ENCODE measurements at regions not wholly inside any gene's neighbourhood (a gene's known extent, or its start where the extent isn't known, plus 50 kb on each side); places are given as distances from the start of the nearest gene placed in this dataset.
"Not testable (repeated sequence)": the region's sequence is repeated elsewhere in the genome, so short reads cannot be mapped to it uniquely, and the experiment has no call there.

- DNase-seq (ENCODE audit: low read depth) = no peak
Measured at GRCh38 chr2:220550995-220551700, 923.7 kb downstream of the SLC4A3 start.

- DNase-seq (ENCODE audit: low read depth) = no peak
Measured at GRCh38 chr2:220552790-220553535, 925.5 kb downstream of the SLC4A3 start.

GRCh38 chr2:220555961-220556630, 928.7 kb downstream of the SLC4A3 start:
- no peak for DNase-seq (ENCODE audit: low read depth)

GRCh38 chr2:220556658-220557057, 929.2 kb downstream of the SLC4A3 start:
- no peak for DNase-seq (ENCODE audit: low read depth)

GRCh38 chr2:220560192-220560591, 932.8 kb downstream of the SLC4A3 start:
- DNase-seq (ENCODE audit: low read depth) = no peak

- no peak for DNase-seq (ENCODE audit: low read depth)
Measured at GRCh38 chr2:220562375-220563140, 935.1 kb downstream of the SLC4A3 start.

- DNase-seq (ENCODE audit: low read depth) = no peak
Measured at GRCh38 chr2:220568296-220568695, 940.9 kb downstream of the SLC4A3 start.

GRCh38 chr2:220569112-220569897, 941.9 kb downstream of the SLC4A3 start:
- DNase-seq (ENCODE audit: low read depth) = no peak

- no peak for DNase-seq (ENCODE audit: low read depth)
Measured at GRCh38 chr2:220572385-220572784, 945.0 kb downstream of the SLC4A3 start.

- no peak for DNase-seq (ENCODE audit: low read depth)
Measured at GRCh38 chr2:220574038-220574437, 946.6 kb downstream of the SLC4A3 start.

- no peak for DNase-seq (ENCODE audit: low read depth)
Measured at GRCh38 chr2:220575963-220576362, 948.5 kb downstream of the SLC4A3 start.

- DNase-seq (ENCODE audit: low read depth) = no peak
Measured at GRCh38 chr2:220579452-220579851, 952.0 kb downstream of the SLC4A3 start.

- DNase-seq (ENCODE audit: low read depth) = no peak
Measured at GRCh38 chr2:220580113-220580512, 952.7 kb downstream of the SLC4A3 start.

- DNase-seq (ENCODE audit: low read depth) = no peak
Measured at GRCh38 chr2:220583725-220584124, 956.3 kb downstream of the SLC4A3 start.

- no peak for DNase-seq (ENCODE audit: low read depth)
Measured at GRCh38 chr2:220585241-220585640, 957.8 kb downstream of the SLC4A3 start.

- no peak for DNase-seq (ENCODE audit: low read depth)
Measured at GRCh38 chr2:220586980-220587530, 959.6 kb downstream of the SLC4A3 start.

GRCh38 chr2:220588148-220588547, 960.7 kb downstream of the SLC4A3 start:
- no peak for DNase-seq (ENCODE audit: low read depth)

GRCh38 chr2:220590476-220590875, 963.0 kb downstream of the SLC4A3 start:
- DNase-seq (ENCODE audit: low read depth) = no peak

- no peak for DNase-seq (ENCODE audit: low read depth)
Measured at GRCh38 chr2:220593526-220593925, 966.1 kb downstream of the SLC4A3 start.

- DNase-seq (ENCODE audit: low read depth) = no peak
Measured at GRCh38 chr2:220601674-220602073, 970.4 kb downstream of the EPHA4 start.

- DNase-seq (ENCODE audit: low read depth) = not testable (repeated sequence)
Measured at GRCh38 chr2:220613004-220613403, 959.1 kb downstream of the EPHA4 start.
